Breast epithelium (tissue), 3 donors: ENCODE measurements at regions not wholly inside any gene's neighbourhood (a gene's known extent, or its start where the extent isn't known, plus 50 kb on each side); places are given as distances from the start of the nearest gene placed in this dataset.

Source experiments
- CTCF ChIP-seq, 3 donors: fragments of 450-650 bp; IDR thresholded peaks; one replicate each; pipeline ENCODE4 v1.5.1; 2016 to 2017; ENCODE audit warnings: antibody characterized with exemption in 3 of 3, mild to moderate bottlenecking in 3 of 3, moderate library complexity in 3 of 3
- POLR2A ChIP-seq: fragments of 450-650 bp; IDR thresholded peaks from one replicate; pipeline ENCODE4 v1.6.1; 2016; ENCODE audit warnings: antibody characterized with exemption, mild to moderate bottlenecking, moderate library complexity

DNA sequence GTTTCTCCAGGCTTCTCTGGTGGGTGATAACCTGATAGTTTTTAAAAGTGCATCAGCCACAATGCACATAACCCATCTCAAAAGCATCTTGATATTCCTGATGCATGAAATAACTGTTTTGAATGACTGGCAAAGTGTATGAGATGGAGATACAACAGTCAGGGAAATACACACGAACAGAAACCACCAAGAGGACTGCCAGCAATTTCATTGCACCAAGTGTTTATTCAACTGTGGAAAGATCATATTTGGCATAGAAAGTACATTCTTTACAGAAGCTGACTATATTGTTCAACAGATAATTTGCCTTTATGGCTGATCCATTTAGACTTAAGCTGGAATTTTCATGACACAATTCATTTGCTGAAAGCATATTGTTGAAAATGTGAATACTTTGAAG is 139.5 kb downstream of the SLIT2 start:
- TF ChIP-seq POLR2A = no peak
- TF ChIP-seq CTCF (IDR thresholded peaks at IDR 0.05) = no peak
